ENCODE measurements at regions not wholly inside any gene's neighbourhood (a gene's known extent, or its start where the extent isn't known, plus 50 kb on each side); places are given as distances from the start of the nearest gene placed in this dataset.
A peak's percentile ranks its signal among the peaks of the same experiment; 100 is the strongest.

GRCh38 chr3:59411186-59411585 is 361.4 kb upstream of the CFAP20DC start:
- no peaks in the 10 kb centered on the region for H3K36me3 Mint-ChIP-seq
- no peaks in the 10 kb centered on the region for H3K9me3 Mint-ChIP-seq
- H3K4me3 Mint-ChIP-seq = no peak overlapping the region
- peaks cover 6 to 7% of the 10 kb centered on the region in 2 donors for H3K4me1 Mint-ChIP-seq
- no peaks in the 10 kb centered on the region for H3K27me3 Mint-ChIP-seq
- no peak overlapping the region for H3K27ac Mint-ChIP-seq
- ATAC-seq (replicated peaks) (no peak), DNase-seq (no peak)

DNA sequence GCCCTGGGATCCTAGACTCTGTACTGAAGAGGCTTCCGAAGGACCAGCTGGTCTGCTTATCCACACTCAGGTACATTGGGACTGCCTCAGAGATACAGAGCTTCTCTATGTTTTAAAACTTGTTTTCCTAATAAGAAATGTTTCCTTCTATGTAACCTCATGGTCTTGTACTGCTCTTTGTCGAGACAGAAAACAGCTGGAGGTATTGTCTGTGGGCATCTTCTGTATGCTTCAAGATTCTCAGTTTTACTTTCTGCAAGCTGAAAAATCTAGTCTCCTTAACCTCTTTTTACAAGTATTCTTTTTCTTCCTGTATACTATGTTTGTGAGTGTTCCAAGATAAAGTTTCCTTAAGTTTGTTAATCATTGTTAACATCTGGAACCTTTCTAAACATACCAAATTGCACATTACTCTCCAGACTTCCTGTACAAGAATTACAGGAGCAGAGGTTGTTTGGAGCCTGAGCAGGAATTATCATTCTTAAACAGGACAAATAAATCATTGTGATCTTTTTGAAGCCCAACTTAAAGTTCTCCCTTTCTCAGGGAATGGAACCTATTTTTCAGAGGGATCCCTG is 358.3 kb upstream of the CFAP20DC start:
- DNase-seq (no peak), ATAC-seq (replicated peaks) (no peak)
- Mint-ChIP-seq H3K27ac (no peak overlapping the region), H3K27me3 (no peaks in the 10 kb centered on the region), H3K36me3 (no peaks in the 10 kb centered on the region), H3K4me3 (no peak overlapping the region), H3K9me3 (no peaks in the 10 kb centered on the region), H3K4me1 (peaks cover 6 to 7% of the 10 kb centered on the region in 2 donors)

- Mint-ChIP-seq H3K27me3 (no peaks in the 10 kb centered on the region), H3K36me3 (no peaks in the 10 kb centered on the region), H3K9me3 (no peaks in the 10 kb centered on the region), H3K4me1 (peaks cover 6 to 7% of the 10 kb centered on the region in 2 donors), H3K4me3 (no peak overlapping the region), H3K27ac (no peak overlapping the region)
- peak in 1 of 2 donors; percentile 16 for ATAC-seq (replicated peaks)
- DNase-seq = no peak
These were observed 357.6 kb upstream of the CFAP20DC start for GRCh38 chr3:59407425-59407824.

GRCh38 chr3:59406943-59407342 is 357.1 kb upstream of the CFAP20DC start:
- ATAC-seq (replicated peaks) = peak; percentile 62 to 76
- Mint-ChIP-seq H3K27me3 (no peaks in the 10 kb centered on the region), H3K9me3 (no peaks in the 10 kb centered on the region), H3K4me3 (no peak overlapping the region), H3K36me3 (no peaks in the 10 kb centered on the region), H3K4me1 (peaks cover 6 to 7% of the 10 kb centered on the region in 2 donors), H3K27ac (no peak overlapping the region)
- no peak for DNase-seq

DNA sequence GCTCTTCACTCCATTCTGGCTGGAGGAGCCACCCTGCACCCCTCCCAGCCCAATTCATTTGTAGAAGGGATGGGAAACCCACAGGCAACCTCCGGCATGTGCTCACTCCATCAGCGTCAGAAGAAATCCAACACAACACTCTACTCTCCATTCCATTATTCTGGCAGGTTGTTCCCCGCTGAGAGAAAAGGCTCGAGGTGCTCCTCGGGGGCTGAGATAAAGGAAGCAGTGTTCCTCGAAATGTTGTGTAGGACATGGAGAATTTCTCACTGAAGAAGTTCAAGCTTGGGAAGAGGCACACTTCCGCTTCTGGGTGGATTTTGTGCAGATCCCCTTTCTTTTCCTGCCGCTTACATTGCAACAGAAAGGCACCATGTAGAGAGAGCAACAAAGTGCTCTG is 355.0 kb upstream of the CFAP20DC start:
- peaks cover 6 to 7% of the 10 kb centered on the region in 2 donors for H3K4me1 Mint-ChIP-seq
- no peak overlapping the region for H3K4me3 Mint-ChIP-seq
- H3K9me3 Mint-ChIP-seq = no peaks in the 10 kb centered on the region
- no peak for ATAC-seq (replicated peaks)
- H3K27ac Mint-ChIP-seq = no peak overlapping the region
- H3K27me3 Mint-ChIP-seq = no peaks in the 10 kb centered on the region
- H3K36me3 Mint-ChIP-seq = no peaks in the 10 kb centered on the region
- no peak for DNase-seq

DNA sequence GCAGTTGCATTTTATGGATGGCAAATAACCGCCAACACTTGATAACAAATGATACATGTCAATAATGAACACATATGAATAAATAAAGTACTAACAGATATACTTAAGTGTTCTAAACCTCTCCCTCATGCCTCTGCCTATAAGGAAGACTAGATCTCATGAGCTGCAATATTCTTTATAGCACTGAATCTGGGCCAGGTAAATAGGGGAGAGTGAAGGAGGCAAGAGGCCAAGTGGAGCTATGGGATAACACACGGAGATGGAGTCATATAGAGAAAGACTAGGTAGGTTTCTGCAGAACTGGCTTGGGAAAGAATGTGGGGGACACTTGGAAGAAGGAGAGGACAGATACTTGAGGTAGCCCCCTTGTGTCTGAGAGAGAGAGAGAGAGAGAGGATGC is 354.2 kb upstream of the CFAP20DC start:
- H3K27me3 Mint-ChIP-seq = no peaks in the 10 kb centered on the region
- DNase-seq (no peak), ATAC-seq (replicated peaks) (no peak)
- H3K4me1 Mint-ChIP-seq = peaks cover 6 to 7% of the 10 kb centered on the region in 2 donors
- no peak overlapping the region for H3K4me3 Mint-ChIP-seq
- no peak overlapping the region for H3K27ac Mint-ChIP-seq
- peaks cover 0 to 2% of the 10 kb centered on the region in 2 donors for H3K9me3 Mint-ChIP-seq
- no peaks in the 10 kb centered on the region for H3K36me3 Mint-ChIP-seq

GRCh38 chr3:59401924-59402323 is 352.1 kb upstream of the CFAP20DC start:
- ATAC-seq (replicated peaks) (no peak), DNase-seq (no peak)
- no peak overlapping the region for H3K27ac Mint-ChIP-seq
- H3K4me1 Mint-ChIP-seq = peaks cover 4% of the 10 kb centered on the region in 2 donors
- no peak overlapping the region for H3K4me3 Mint-ChIP-seq
- no peaks in the 10 kb centered on the region for H3K36me3 Mint-ChIP-seq
- peaks cover 0 to 2% of the 10 kb centered on the region in 2 donors for H3K9me3 Mint-ChIP-seq
- H3K27me3 Mint-ChIP-seq = no peaks in the 10 kb centered on the region

DNA sequence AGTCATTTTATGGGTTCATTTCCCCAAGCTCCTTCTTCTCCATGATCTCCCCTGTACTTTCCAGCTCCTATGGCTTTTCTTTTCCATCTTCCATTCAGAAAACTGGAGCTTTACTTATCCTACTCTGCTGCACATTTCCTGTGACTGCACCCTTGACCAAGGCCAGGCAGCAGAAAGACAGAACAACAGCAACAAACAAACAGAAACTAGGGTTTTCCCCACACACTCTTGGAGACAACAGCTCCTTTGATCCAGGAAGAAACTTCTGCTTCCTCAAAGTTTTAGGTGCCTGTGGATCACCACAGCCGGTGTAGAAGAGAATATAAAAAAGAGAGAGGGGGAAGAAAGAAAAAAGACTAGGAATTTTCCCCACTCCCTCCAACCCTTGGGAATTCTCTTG is 342.3 kb upstream of the CFAP20DC start:
- Mint-ChIP-seq H3K27me3 (no peaks in the 10 kb centered on the region), H3K36me3 (no peaks in the 10 kb centered on the region), H3K9me3 (peaks cover 0 to 1% of the 10 kb centered on the region in 2 donors), H3K4me3 (no peak overlapping the region), H3K4me1 (peaks cover 10 to 20% of the 10 kb centered on the region in 2 donors), H3K27ac (no peak overlapping the region)
- ATAC-seq (replicated peaks) = no peak
- no peak for DNase-seq

DNA sequence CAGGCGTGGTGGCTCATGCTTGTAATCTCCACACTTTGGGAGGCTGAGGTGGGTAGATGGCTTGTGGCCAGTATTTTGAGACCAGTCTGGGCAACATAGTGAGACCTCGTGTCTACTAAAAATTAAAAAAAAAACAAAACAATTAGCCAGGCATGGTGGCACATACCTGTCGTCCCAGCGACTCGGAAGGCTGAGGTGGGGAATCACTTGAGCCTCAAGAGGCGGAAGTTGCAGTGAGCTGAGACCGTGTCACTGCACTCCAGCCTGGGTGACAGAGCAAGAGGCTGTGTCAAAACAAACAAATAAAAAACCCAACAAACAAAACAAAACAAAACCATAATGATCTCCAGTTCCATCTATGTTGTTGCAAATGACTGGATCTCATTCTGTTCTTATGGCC is 341.3 kb upstream of the CFAP20DC start:
- H3K9me3 Mint-ChIP-seq = peaks cover 0 to 2% of the 10 kb centered on the region in 2 donors
- H3K27ac Mint-ChIP-seq = no peak overlapping the region
- no peaks in the 10 kb centered on the region for H3K36me3 Mint-ChIP-seq
- no peak for DNase-seq
- no peak overlapping the region for H3K4me3 Mint-ChIP-seq
- no peak for ATAC-seq (replicated peaks)
- H3K4me1 Mint-ChIP-seq = peaks cover 13 to 29% of the 10 kb centered on the region in 2 donors
- no peaks in the 10 kb centered on the region for H3K27me3 Mint-ChIP-seq

DNA sequence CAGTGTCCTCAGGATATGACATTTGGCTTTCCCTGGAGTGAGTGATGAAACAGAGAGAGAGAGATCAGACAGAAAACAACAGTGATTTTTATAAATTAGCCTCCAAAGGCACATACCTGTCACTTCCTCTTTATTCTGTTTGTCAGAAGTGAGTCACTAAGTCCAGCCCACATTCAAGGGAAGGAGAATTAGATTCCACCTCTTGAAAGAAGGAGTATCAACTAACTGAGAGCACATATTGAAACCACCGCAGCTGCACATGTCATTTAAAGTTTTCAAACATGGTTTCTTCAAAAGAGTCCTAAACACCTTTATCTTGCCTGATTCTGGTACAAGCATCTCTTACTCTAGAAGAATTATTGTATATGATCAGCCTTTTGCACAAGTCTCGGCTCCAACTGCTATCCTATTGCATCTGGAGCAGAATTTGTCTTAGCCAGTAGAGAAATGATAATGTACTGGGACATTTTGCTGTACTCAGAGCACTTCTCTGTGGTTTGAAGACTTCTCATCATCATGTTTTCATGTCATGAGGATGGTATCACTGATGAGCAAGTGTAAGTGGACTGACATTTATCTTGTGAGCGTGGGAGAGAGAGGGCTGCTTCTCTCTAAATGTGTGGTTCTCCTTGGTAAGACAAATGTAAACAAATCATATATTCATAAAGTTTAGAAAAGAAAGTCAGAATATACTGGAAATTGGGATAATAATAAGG is 338.9 kb upstream of the CFAP20DC start:
- ATAC-seq (replicated peaks) = peak; percentile 73 to 76

DNA sequence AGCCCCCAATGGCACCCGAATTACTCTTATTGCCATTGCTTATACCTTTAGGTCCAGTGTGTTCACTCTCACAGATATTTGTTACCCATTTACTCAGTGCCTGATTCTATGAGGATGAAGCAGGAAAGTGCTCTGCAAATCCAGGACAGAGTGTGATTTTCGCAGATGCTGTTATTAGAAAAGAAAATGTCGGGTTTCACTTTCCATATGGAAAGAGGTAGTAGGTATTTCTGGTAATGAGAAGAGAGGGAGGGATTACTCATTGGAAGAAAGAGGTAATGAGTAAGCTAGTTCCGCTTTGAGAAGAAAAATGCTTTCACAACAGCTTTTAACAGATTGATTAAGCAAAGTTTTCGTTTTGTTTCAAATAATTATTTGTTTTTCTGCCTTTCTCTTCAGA is 336.3 kb upstream of the CFAP20DC start:
- Mint-ChIP-seq H3K4me1 (peaks cover 33 to 61% of the 10 kb centered on the region in 2 donors), H3K27me3 (no peaks in the 10 kb centered on the region), H3K4me3 (peak overlapping the region; percentile 22 to 35), H3K9me3 (peaks cover 0 to 3% of the 10 kb centered on the region in 2 donors), H3K27ac (peak overlapping the region; percentile 44), H3K36me3 (no peaks in the 10 kb centered on the region)
- peak; percentile 80 for ATAC-seq (replicated peaks)
- DNase-seq = no peak

More for the DNA sequence above, 338.9 kb upstream of the CFAP20DC start:
- peaks cover 0 to 3% of the 10 kb centered on the region in 2 donors for H3K9me3 Mint-ChIP-seq
- peaks cover 32 to 53% of the 10 kb centered on the region in 2 donors for H3K4me1 Mint-ChIP-seq
- H3K27ac Mint-ChIP-seq = peak overlapping the region; percentile 91
- DNase-seq = no peak
- H3K36me3 Mint-ChIP-seq = no peaks in the 10 kb centered on the region
- H3K27me3 Mint-ChIP-seq = no peaks in the 10 kb centered on the region
- H3K4me3 Mint-ChIP-seq = peak overlapping the region; percentile 21 to 57

GRCh38 chr3:59385547-59385946 is 335.7 kb upstream of the CFAP20DC start:
- H3K27ac Mint-ChIP-seq = peak overlapping the region; percentile 42

GRCh38 chr3:59381282-59381681 is 331.5 kb upstream of the CFAP20DC start:
- Mint-ChIP-seq H3K27ac (no peak overlapping the region), H3K27me3 (no peaks in the 10 kb centered on the region), H3K4me1 (peaks cover 20 to 33% of the 10 kb centered on the region in 2 donors), H3K4me3 (no peak overlapping the region), H3K9me3 (peaks cover 0 to 1% of the 10 kb centered on the region in 2 donors), H3K36me3 (no peaks in the 10 kb centered on the region)
- ATAC-seq (replicated peaks) (peak; percentile 44 to 61), DNase-seq (no peak)

More at GRCh38 chr3:59385547-59385946, 335.7 kb upstream of the CFAP20DC start:
- H3K9me3 Mint-ChIP-seq = peaks cover 0 to 3% of the 10 kb centered on the region in 2 donors
- no peak overlapping the region for H3K4me3 Mint-ChIP-seq
- H3K27me3 Mint-ChIP-seq = no peaks in the 10 kb centered on the region
- ATAC-seq (replicated peaks) (no peak), DNase-seq (no peak)
- no peaks in the 10 kb centered on the region for H3K36me3 Mint-ChIP-seq
- H3K4me1 Mint-ChIP-seq = peaks cover 33 to 61% of the 10 kb centered on the region in 2 donors

- H3K4me3 Mint-ChIP-seq = no peak overlapping the region
- ATAC-seq (replicated peaks) = no peak
- H3K27ac Mint-ChIP-seq = no peak overlapping the region
- no peaks in the 10 kb centered on the region for H3K27me3 Mint-ChIP-seq
- DNase-seq = no peak
- peaks cover 14 to 22% of the 10 kb centered on the region in 2 donors for H3K4me1 Mint-ChIP-seq
- no peaks in the 10 kb centered on the region for H3K9me3 Mint-ChIP-seq
- H3K36me3 Mint-ChIP-seq = no peaks in the 10 kb centered on the region
These were observed 330.3 kb upstream of the CFAP20DC start for GRCh38 chr3:59380146-59380545.

- Mint-ChIP-seq H3K27ac (peak overlapping the region; percentile 63), H3K9me3 (no peaks in the 10 kb centered on the region), H3K36me3 (no peaks in the 10 kb centered on the region), H3K4me3 (no peak overlapping the region), H3K27me3 (no peaks in the 10 kb centered on the region), H3K4me1 (peaks cover 14 to 20% of the 10 kb centered on the region in 2 donors)
- DNase-seq = peak; percentile 41
- ATAC-seq (replicated peaks) = peak; percentile 98 to 99
These were observed 325.0 kb upstream of the CFAP20DC start for GRCh38 chr3:59374818-59375211.

Data from stimulated activated naive B cell treated with anti-CD40 and anti-IgM and Interleukin-4, amounts not matched to agents 10 μg/mL and 1 μg/mL and 100 μg/mL, for 72 hours (primary cell).